RPMI7951 (cell line): ENCODE measurements at regions not wholly inside any gene's neighbourhood (a gene's known extent, or its start where the extent isn't known, plus 50 kb on each side); places are given as distances from the start of the nearest gene placed in this dataset.
"Not testable (repeated sequence)": the region's sequence is repeated elsewhere in the genome, so short reads cannot be mapped to it uniquely, and the experiment has no call there.

ENCODE experiments used
- DNase-seq: peaks from one replicate; pipeline ENCODE4 v3.0.0-alpha.2; 2012; ENCODE audit warnings: low read depth

DNA sequence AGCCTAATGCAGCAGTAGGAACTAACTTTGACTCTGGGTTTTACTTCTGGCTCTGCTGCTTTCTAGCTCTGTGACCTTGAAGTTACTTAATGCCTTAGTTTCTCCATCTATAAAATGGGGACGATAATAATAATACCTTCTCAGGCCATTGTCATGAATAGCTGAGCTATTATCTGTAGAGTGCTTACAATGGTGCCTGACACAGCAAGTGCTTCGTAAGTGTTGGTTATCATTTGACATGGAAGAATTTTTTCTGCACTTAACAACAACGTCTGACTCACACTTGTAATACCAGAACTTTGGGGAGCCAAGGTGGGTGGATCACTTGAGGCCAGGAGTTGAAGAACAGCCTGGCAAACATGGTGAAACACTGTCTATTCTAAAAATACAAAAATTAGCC lies 140.5 kb downstream of the ARL4A start:
- no peak for DNase-seq

DNA sequence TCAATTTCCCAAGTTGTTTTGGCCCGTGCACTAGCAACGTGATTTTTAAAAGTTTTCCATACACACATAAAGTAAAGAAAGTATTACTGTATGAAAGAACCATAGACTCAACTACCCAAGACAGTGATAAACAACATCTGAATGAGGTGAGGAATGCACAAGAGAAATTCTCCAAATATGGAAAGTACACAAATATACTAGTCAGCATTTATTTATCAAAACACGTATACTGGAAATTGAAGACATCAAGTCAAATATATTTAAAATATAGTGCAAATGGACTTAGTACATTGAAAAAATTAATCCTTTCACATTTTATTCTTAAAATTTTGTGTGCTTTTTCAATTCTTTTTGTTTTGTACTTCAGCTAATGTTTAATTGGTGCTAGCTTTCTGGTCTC lies 143.6 kb downstream of the ARL4A start:
- no peak for DNase-seq

DNA sequence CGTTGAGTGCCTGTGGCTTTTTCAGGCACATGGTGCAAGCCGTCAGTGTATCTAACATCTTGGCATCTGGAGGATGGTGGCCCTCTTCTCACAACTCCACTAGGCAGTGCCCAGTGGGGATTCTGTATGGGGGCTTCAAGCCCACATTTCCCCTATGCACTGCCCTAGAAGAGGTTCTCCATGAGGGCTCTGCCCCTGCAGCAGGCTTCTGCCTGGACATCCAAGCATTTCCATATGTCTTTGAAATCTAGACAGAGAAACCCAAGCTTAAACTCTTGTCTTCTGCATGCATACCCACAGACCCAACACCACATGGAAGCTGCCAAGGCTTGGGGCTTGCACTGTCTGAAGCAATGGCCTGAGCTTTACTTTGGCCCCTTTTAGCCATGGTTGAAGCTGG lies 146.4 kb downstream of the ARL4A start:
- DNase-seq: no peak

DNA sequence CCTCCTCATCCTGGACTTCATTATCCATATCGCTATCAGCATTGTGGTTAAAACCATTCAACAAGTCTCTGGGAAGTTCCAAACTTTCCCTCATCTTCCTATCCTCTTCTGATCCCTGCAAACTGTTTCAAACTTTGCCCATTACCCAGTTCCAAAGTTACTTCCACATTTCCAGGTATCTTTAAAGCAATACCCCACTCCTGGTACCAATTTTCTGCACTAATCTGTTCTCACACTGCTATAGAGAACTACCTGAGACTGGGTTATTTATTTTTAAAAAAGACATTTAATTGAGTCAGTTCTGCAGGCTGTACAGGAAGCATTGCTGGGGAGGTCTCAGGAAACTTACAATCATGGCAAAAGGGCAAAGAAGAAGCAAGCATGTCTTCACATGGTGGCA lies 147.3 kb downstream of the ARL4A start:
- DNase-seq: no peak

DNA sequence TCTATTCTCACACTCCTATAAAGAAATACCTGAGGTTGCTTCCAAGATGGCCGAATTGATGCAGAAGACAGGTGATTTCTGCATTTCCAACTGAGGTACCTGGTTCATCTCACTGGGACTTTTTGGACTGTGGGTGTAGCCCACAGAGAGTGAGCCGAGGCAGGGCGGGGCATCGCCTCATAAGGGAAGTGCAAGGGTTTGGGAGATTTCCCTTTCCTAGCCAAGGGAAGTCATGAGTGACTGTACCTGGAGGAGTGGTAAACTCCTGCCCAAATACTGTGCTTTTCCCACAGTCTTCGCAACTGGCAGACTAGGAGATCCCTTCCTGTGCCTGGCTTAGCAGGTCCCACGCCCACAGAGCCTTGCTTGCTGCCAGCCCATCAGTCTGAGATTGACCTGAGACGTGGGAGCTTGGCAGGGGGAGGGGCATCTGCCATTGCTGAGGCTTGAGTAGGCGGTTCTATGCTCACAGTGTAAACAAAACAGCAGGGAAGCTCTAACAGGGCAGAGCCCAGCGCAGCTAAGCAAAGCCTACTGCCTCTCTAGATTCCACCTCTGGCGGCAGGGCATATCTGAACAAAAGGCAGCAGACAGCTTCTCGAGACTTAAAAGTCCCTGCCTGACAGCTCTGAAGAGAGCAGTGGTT lies 152.2 kb downstream of the ARL4A start:
- DNase-seq: no peak

DNA sequence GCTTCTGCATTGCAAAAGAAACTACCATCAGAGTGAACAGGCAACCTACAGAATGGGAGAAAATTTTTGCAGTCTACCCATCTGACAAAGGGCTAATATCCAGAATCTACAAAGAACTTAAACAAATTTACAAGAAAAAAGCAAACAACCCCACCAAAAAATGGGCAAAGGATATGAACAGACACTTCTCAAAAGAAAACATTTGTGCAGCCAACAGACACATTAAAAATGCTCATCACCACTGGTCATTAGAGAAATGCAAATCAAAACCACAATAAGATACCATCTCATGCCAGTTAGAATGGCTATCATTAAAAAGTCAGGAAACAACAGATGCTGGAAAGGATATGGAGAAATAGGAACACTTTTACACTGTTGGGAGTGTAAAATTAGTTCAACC lies 157.3 kb downstream of the ARL4A start:
- DNase-seq: not testable (repeated sequence)

DNA sequence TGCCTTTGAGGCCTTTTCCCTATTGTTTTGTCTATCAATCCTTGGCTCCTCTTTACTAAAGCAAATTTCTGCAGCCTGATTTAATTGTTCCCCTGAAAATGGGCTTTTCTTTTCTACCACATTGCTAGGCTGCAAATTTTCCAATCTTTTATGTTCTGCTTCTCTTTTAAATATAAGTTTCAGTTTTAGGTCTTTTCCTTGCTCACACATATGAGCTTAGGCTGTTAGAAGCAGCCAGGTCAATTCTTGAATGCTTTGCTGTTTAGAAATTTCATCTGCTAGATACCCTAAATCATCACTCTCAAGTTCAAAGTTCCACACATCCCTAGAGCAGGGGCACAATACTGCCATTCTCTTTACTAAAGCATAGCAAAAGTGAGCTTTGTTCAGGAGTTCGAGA lies 159.6 kb downstream of the ARL4A start:
- DNase-seq: no peak

DNA sequence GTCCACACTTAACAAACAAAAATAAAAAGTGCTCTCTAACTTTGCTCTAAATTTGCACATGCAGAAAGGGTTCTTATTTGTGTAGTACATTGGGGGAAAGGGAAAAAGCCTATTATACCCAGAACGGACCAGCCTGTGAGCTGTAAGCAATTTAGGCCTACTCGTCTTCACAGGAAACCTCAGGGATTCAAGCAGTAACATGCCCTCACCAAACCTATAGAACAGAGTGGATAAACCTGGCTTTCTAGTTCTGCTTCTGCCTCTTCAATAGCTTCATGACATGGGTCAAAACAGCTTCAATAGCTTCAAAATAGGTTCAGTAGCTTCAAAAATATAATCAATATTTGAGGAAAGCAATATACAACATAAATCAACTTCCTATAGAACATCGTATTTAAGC lies 163.7 kb downstream of the ARL4A start:
- DNase-seq: no peak

DNA sequence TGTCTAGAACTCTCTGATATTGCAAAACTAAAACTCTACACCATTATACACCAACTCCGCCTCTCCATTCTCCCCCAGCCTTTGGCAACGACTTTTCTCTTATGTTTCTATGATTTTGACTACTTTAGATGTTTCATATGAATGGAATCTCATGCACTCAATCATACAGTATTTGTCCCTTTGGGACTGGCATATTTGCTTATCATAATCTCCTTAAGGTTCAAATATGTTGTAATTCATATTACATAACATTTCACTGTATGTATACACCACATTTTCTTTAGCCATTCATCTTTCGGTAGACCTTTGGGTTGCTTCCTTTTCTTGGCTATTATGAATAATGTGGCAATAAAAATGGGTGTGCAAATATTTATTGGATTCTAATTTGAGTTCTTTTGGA lies 164.4 kb downstream of the ARL4A start:
- no peak for DNase-seq

DNA sequence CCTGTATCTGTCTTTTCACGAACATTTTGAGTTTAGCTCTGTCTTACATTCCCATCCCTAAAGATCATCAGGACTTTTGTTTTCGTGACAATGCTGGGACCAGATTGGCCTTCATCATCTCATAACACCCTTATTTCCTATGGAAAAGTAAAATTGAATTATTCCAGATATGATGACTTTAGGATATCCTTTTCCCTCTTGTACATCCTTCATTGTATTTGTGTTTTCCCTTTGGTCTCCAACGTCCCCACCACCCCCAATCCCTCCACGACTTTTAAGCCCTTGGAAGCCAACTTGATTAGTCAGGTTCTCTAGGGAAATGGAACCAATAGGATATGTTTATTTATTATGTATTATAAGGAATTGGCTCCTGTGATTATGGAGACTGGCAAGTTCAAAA lies 167.6 kb downstream of the ARL4A start:
- no peak for DNase-seq

DNA sequence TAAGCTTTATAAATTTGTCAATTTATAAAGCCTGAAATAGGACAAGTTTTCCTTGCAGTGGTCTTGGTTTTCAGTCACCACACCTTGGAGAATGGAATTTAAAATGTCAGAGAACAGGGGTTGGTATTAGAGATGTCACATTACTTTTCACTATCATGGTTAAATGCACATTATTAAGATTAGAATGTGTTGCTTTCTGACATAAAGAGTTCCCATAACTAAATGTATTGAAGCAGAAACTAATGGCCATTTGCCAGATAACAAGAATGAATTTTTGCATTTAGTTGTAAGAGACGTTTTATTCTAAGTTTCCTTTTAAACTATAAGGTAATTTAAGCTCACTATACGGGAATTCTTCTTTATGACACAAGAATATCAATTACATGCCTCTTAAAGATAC lies 172.3 kb downstream of the ARL4A start:
- no peak for DNase-seq

DNA sequence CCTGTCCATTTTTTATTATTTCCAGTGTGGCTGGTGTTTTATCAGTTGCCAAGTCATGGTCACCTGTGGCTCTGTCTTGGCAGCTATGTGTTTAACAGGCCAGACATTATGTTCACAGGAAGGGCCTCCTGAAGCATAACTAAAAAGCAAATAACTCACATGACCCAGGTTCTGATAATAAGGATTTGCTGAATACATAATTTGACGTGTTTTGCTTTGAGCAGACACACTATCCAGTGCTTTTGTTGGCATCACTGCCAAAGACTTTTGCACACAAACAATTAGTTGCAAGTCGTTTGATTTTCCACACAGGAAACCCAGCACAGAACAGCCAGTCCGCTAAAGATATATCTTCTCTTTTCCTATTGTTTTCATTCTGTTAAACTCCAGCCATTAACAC lies 173.6 kb downstream of the ARL4A start:
- DNase-seq: no peak

DNA sequence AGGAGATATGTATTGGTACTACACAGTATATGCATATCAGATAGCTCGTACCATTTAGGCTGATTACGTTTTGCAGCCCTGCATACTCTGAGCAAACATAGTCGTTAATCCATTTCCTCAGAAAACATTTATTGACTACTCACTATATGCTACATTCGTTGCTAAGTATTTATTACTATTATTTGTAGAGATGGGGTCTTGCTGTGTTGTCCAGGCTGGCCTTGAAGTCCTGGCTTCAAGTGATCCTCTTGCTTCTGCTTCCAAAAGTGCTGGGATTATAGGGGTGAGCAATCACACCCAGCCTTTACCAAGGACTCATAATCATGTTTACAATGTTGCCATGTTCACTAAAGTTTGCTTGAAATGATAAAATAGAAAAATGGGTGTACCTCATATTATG lies 174.7 kb downstream of the ARL4A start:
- no peak for DNase-seq

DNA sequence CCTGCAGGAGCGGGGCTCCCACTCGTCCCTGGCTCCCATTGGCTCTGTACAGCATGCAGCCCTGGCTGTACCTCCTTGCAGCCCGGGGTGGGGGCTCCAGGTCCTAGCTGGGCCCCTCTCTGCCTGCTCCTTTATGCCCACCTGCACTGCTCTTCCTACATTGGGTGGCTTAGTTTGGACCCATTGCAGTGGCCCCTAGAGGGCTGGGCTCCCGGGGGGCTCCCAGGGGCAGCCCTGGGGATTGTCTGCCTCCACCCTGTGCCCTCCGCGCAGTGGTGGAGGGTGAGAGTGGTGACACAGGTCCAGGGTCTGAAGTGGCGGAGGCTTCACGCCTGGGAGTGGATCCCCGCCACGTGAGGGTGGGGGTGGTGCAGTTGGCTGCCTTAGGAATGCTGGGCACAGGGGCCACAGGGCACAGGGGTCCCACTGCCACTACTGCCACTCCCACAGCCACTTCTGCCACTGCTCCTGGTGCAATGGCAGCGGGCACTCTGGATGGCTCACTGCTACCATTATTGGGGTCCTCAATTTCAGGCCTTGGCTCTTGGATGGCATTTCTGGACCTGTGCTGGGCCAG lies 177.1 kb downstream of the ARL4A start:
- no peak for DNase-seq

DNA sequence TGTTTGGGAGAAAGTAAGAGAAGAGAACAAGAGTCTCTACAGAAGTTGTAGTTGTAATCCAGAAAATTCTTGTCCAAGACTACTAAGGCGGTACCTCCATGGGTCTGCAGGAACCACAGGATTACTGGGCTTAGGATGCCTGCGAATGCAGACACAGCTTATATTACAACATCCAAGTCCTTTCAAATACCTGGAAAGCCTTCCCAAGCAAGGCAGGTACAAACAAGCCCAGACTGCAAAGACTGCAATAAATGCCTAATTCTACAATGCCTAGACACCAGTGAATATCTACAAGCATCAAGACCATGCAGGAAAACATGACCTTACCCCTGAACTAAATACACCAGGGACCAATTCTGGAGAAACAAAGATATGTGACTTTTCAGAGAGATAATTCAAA lies 178.2 kb downstream of the ARL4A start:
- no peak for DNase-seq

DNA sequence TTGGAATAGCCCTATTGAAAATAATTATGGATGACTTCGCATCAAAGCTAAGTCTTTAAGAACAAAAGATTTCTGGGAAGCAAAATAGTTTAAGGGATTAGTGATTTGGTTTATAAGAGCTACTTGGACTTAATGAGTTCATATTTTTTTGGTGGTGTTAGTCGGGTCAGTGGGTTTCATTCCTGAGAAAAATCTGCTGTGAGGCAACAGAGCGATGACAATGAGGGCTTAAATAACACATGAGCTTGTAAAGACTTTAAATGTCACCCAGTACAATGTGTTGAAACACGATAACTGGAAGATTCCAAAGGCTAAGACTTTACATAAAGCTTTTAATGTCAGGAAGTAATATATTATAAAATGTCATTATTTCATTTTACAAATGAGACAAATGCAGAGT lies 178.8 kb downstream of the ARL4A start:
- DNase-seq: no peak

DNA sequence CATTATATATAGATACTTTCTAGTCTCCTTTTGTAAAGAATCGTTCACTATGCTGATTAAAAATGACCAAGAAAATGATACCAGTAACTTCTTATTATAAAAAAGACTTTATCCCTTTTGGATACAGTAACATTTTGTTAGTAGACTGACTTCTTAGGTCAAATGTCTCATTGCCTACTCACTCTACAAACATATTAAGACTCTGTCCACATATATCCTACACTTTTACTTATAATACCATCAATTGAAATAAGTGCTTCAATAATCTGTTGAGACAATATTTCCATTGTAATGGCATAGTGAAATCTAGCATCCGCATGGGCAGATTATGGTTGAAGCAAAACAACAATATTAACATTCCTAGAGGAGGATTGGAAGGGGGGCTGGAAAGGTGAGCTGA lies 180.6 kb downstream of the ARL4A start:
- no peak for DNase-seq

DNA sequence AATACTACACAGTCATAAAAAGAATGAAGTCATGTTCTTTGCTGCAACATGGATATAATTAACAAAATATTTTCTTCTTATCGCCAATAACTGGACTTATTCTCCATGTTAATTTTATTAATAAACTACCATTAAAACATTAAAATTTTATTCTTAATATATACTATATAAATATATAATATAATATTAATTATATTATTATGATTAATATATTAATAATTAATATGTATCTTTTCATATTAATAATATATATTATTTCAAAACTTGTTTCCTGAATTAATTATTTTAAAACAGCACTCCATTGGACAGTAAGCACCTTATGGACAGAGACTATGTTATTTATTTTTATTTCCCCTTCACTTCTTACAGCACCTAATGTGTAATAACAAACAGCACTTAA lies 182.8 kb downstream of the ARL4A start:
- DNase-seq: no peak

DNA sequence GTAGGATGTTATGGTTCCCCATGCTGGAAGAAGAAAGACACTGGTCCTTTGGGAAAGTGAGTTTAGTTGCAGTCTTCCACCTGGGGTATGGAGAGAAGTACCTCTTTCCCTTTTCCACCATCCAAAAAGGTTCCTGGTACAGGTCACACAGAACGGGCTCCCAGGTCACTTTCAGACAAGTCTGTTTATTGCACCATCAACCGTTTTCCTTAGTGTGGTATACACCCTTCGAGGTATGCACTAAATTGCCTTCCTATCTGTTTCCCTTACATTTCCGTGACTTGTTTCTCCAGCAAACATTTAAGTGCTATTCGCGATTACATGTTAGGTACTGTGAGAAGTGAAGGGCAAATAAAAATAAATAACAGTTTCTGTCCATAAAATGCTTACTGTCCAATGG lies 185.1 kb downstream of the ARL4A start:
- no peak for DNase-seq

DNA sequence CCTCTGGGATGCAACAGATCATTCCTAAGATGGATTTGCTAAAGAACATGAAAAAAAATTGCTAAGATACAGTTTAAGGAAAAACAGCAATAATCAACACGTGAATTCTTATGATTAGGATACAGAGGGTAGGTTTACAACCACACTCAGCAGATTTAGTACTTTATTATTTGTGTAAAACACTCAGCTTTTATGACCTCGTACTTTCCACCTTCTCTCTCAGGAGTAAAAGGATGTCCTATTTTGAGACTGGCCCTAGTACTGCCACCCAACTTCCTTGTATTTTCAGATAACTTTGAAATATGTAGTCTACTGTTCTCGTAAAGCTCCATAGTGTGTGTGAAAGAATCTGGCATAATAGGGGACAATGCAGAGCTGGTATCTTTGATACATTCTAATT lies 186.1 kb downstream of the ARL4A start:
- DNase-seq: no peak

DNA sequence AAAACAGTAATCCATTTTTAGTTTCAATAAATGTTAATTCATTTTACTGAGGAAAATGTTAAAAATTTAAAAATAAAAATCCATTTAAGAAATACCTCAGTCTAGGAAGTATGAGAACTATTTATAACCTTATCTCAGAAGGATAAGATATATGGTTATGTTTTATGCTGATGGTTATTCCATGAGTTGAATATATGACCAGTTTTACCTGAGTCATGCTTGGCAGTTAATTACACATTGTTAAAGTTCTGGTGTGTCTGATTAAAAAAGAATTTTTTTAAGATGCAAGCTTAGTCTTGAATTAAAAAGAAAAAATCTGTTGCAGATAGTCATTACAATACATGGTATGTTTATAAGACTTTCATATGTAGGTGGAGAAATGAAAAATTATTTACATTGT lies 191.7 kb downstream of the ARL4A start:
- no peak for DNase-seq

DNA sequence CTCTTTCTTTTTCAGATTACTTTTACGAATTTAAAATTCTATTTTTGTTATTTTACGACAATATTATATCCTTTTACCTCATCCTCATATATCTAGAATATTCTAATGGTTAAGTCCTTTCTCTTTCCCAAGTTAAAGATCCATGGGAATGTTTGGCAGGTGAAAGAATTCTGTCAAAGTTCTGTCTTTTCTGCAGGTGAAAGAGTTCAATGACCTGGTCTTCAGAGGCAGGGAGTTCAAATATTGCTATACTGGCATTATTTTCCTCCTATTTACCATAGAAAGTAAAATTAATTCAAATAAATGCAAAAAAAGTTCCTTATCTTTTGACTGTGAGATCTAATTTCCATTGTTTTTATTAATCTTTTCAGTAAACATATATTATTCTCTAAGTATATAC lies 194.3 kb downstream of the ARL4A start:
- no peak for DNase-seq

DNA sequence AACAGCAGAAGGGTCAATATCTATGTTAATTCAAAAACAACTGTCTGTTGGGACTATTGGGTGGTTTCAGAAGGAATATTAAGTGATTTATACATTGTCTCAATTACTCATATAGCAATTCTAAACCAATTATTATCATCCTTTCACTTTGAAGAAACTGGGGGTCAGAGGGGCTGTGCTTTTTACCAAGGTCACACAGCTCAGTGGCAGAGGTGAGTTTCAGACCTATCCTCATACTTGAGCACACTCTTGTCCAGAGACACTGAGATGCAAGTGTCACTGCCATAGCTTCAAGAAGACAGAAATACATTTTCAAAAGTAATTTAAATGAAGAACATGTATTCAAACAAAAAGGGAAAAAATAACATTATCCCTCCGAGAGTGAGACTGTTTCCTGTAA lies 195.3 kb downstream of the ARL4A start:
- DNase-seq: no peak

DNA sequence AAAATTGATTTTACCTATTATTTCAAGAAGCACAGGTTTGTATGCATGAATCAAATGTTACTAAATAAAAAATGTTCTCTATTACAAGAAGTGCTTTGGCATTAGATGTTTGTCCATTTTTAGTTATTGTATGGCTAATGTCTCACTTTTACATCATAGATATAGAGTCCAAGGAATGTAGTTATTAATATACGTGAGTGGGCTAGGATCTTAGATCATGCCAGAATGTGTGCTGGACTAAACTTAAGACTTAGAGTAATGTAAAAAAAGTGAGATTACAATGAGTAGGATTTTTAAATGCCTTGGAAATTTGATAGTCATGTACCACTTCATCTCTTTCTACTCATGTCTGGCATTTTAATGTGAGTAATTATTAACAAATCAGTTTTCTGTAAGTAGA lies 196.6 kb downstream of the ARL4A start:
- no peak for DNase-seq
